ENCODE measurements at regions not wholly inside any gene's neighbourhood (a gene's known extent, or its start where the extent isn't known, plus 50 kb on each side); places are given as distances from the start of the nearest gene placed in this dataset.

DNA sequence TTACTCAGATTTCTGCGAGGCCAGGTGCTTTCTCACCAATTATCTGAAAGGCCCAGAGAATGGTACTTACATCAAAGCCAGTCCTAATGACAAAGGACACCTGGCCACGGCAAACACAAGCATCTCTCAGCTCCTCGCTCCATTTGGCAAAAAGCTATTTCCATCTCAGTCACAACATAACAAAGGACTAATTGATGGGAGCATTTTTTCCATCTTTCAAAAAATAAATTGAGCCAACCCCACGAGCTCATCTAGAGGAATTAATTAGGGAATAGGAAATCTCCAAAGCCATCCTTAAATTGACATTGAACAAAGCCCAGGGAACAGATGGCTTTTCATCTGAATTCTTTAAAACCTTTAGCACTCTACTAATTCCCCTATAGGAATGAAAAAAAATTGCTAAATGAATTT, 236.7 kb downstream of the HAO1 start:
- intact Hi-C loops (cut with DNase I; ENCODE audit: low total_unique reads), result no loop called here
- no peak for DNase-seq

DNA sequence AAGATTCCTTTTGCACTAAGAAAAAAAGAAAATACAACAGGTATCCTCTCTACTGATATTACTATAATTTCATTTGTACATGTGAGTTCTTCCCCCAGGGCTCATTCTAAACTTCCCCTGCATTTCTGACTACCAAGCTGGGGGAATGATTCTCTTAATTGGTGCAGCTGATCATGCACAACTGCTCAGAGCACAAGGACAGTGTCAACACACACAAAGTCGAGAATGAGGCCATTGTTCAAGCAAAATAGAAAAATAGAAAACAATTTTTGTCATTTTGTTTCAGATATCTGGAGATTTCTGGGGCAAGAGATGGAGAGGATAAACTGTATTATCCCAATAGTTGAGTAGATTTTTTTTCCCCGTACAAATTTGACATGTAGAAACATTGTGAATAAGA, 236.3 kb downstream of the HAO1 start:
- intact Hi-C loops (cut with DNase I; ENCODE audit: low total_unique reads), result no loop called here
- H3K4me3 ChIP-seq, result no peak overlapping the region
- no peaks in the 10 kb centered on the region for H3K9me3 ChIP-seq
- H3K36me3 ChIP-seq, result no peaks in the 10 kb centered on the region
- H3K4me1 ChIP-seq, result no peaks in the 10 kb centered on the region
- TF ChIP-seq, protein P1, sequence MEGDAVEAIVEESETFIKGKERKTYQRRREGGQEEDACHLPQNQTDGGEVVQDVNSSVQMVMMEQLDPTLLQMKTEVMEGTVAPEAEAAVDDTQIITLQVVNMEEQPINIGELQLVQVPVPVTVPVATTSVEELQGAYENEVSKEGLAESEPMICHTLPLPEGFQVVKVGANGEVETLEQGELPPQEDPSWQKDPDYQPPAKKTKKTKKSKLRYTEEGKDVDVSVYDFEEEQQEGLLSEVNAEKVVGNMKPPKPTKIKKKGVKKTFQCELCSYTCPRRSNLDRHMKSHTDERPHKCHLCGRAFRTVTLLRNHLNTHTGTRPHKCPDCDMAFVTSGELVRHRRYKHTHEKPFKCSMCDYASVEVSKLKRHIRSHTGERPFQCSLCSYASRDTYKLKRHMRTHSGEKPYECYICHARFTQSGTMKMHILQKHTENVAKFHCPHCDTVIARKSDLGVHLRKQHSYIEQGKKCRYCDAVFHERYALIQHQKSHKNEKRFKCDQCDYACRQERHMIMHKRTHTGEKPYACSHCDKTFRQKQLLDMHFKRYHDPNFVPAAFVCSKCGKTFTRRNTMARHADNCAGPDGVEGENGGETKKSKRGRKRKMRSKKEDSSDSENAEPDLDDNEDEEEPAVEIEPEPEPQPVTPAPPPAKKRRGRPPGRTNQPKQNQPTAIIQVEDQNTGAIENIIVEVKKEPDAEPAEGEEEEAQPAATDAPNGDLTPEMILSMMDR (IDR thresholded peaks at IDR 0.05), result no peak
- H3K27ac ChIP-seq, result no peak overlapping the region
- DNase-seq, result no peak
- H3K27me3 ChIP-seq, result no peaks in the 10 kb centered on the region

More for the DNA sequence above, 236.7 kb downstream of the HAO1 start:
- TF ChIP-seq, protein P1 (IDR thresholded peaks at IDR 0.05), result no peak
- Histone ChIP-seq H3K4me1 (no peaks in the 10 kb centered on the region), H3K27ac (no peak overlapping the region), H3K27me3 (no peaks in the 10 kb centered on the region), H3K36me3 (no peaks in the 10 kb centered on the region), H3K9me3 (no peaks in the 10 kb centered on the region), H3K4me3 (no peak overlapping the region)

DNA sequence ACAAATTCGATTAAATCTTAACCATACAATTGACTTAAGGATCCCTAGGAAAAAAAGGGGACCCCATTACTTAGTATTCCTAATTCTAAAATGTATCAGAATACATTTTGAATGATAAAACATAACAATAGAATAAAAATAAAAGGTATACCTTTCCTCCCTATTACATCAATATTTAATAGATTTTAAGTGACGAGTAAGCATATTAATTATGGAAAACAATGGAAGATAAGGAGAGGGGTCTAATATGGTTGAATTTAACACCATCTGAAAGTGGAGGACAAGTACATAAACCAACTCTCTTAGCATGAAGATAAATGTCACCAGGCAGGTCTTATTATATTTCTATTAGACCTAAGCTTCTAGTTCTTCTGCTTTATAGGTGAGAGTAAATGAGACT, 232.1 kb downstream of the HAO1 start:
- Histone ChIP-seq H3K9me3 (no peaks in the 10 kb centered on the region), H3K27ac (no peak overlapping the region), H3K4me3 (no peak overlapping the region), H3K27me3 (no peaks in the 10 kb centered on the region), H3K4me1 (no peaks in the 10 kb centered on the region), H3K36me3 (no peaks in the 10 kb centered on the region)
- intact Hi-C loops (cut with DNase I; ENCODE audit: low total_unique reads), result no loop called here
- DNase-seq, result no peak
- TF ChIP-seq, protein P1 (IDR thresholded peaks at IDR 0.05), result no peak

DNA sequence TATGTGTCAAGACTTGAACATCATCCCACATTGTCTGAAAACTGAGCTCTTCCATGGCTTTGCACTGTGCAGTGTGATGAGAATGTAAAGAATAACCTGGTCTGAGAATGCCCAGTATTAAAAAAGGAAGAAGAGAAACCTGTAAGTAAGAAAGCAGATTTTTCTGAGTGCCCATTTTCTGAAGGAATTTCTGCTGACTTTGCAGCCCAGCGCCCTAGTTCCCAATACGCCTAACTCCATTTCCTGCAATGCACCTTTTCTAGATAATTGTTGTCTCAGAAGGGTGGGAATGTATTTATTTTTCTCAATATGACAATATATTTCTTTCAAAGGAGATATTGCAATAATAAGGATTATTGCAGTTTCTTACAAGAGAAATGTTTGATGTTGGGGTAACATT, 231.5 kb downstream of the HAO1 start:
- no peaks in the 10 kb centered on the region for H3K4me1 ChIP-seq
- intact Hi-C loops (cut with DNase I; ENCODE audit: low total_unique reads), result no loop called here
- TF ChIP-seq, protein P1 (IDR thresholded peaks at IDR 0.05), result no peak
- no peaks in the 10 kb centered on the region for H3K27me3 ChIP-seq
- no peaks in the 10 kb centered on the region for H3K36me3 ChIP-seq
- no peak overlapping the region for H3K4me3 ChIP-seq
- H3K27ac ChIP-seq, result no peak overlapping the region
- no peaks in the 10 kb centered on the region for H3K9me3 ChIP-seq
- DNase-seq, result no peak

DNA sequence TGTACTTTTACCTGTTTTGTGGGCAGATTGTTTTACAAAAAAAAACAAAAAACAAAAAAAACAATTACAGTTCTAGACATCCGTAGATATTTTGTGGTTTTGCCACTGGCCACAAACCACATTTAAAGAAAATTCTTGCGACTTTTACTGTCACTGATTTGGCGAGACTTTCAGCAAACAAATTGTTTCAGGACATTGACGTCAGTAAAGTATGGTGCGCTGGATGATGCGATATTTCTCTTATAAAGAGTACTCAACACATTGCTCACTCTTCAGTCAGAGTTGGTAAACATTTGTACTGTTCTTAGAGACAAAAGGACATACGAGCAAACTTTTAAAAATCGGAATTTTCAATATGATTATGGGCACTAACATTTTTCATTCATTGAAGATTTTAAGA, 229.8 kb downstream of the HAO1 start:
- DNase-seq, result no peak
- no peaks in the 10 kb centered on the region for H3K27me3 ChIP-seq

More for the DNA sequence above, 229.8 kb downstream of the HAO1 start:
- Histone ChIP-seq H3K4me3 (no peak overlapping the region), H3K27ac (no peak overlapping the region), H3K9me3 (no peaks in the 10 kb centered on the region), H3K36me3 (no peaks in the 10 kb centered on the region), H3K4me1 (no peaks in the 10 kb centered on the region)
- intact Hi-C loops (cut with DNase I; ENCODE audit: low total_unique reads), result no loop called here
- TF ChIP-seq, protein P1 (IDR thresholded peaks at IDR 0.05), result no peak

Data from tibial artery (tissue), 4 donors.